GM10248 (cell line): ENCODE measurements at regions not wholly inside any gene's neighbourhood (a gene's known extent, or its start where the extent isn't known, plus 50 kb on each side); places are given as distances from the start of the nearest gene placed in this dataset.

Experiments used
- CTCF ChIA-PET: fragments of 300-600 bp; sonication (Branson Sonifier 250); formaldehyde crosslinking; extraction: SDS; loops from one replicate; lab custom pipeline; 2021; ENCODE audit warnings: antibody characterized with exemption; lab: Yijun Ruan, JAX
- POLR2A ChIA-PET: fragments of 350-650 bp; sonication (Branson Sonifier 250); formaldehyde crosslinking; extraction: SDS; loops from one replicate; lab custom pipeline; 2020; ENCODE audit warnings: antibody characterized with exemption; lab: Yijun Ruan, JAX
- DNase-seq: peaks from one replicate; pipeline ENCODE4 v3.0.0; 2012; ENCODE audit errors: extremely low spot score
- CTCF ChIP-seq: IDR thresholded peaks from 2 replicates; pipeline ENCODE4 v1.5.1; 2012; ENCODE audit warnings: mild to moderate bottlenecking, low read depth; ENCODE audit errors: extremely low read depth, missing control alignments, control extremely low read depth

- no peak for DNase-seq
- POLR2A ChIA-PET, result no interaction called here
- TF ChIP-seq CTCF, result no peak
- CTCF ChIA-PET, result no interaction called here
Measured at GRCh38 chr4:63728480-63729177, 680.6 kb downstream of the TECRL start.

- ChIA-PET CTCF (no interaction called here), POLR2A (no interaction called here)
- DNase-seq, result no peak
- TF ChIP-seq CTCF, result no peak
Measured at GRCh38 chr4:63717384-63717783, 691.9 kb downstream of the TECRL start.

- ChIA-PET CTCF (no interaction called here), POLR2A (no interaction called here)
- DNase-seq, result no peak
- TF ChIP-seq CTCF, result no peak
Measured at GRCh38 chr4:63708661-63709060, 700.6 kb downstream of the TECRL start.

- no peak for TF ChIP-seq CTCF
- POLR2A ChIA-PET, result no interaction called here
- no peak for DNase-seq
- CTCF ChIA-PET, result interaction anchor here (1.5 kb wide), 1 partner anchor 22 kb away, joined by 4 read pairs; no protein-coding TSS in a partner anchor
Measured at GRCh38 chr4:63700569-63700968, 708.7 kb downstream of the TECRL start.

- no peak for TF ChIP-seq CTCF
- no peak for DNase-seq
- POLR2A ChIA-PET, result no interaction called here
- CTCF ChIA-PET, result no interaction called here
Measured at GRCh38 chr4:63693321-63693720, 715.9 kb downstream of the TECRL start.

- no peak for DNase-seq
- TF ChIP-seq CTCF, result no peak
- CTCF ChIA-PET, result no interaction called here
- POLR2A ChIA-PET, result no interaction called here
Measured at GRCh38 chr4:63678358-63678931, 730.8 kb downstream of the TECRL start.

GRCh38 chr4:63670735-63671134, 738.5 kb downstream of the TECRL start:
- no peak for DNase-seq
- TF ChIP-seq CTCF, result no peak
- CTCF ChIA-PET, result no interaction called here
- POLR2A ChIA-PET, result no interaction called here
